ENCODE measurements at regions not wholly inside any gene's neighbourhood (a gene's known extent, or its start where the extent isn't known, plus 50 kb on each side); places are given as distances from the start of the nearest gene placed in this dataset.

- TF ChIP-seq, protein P1, sequence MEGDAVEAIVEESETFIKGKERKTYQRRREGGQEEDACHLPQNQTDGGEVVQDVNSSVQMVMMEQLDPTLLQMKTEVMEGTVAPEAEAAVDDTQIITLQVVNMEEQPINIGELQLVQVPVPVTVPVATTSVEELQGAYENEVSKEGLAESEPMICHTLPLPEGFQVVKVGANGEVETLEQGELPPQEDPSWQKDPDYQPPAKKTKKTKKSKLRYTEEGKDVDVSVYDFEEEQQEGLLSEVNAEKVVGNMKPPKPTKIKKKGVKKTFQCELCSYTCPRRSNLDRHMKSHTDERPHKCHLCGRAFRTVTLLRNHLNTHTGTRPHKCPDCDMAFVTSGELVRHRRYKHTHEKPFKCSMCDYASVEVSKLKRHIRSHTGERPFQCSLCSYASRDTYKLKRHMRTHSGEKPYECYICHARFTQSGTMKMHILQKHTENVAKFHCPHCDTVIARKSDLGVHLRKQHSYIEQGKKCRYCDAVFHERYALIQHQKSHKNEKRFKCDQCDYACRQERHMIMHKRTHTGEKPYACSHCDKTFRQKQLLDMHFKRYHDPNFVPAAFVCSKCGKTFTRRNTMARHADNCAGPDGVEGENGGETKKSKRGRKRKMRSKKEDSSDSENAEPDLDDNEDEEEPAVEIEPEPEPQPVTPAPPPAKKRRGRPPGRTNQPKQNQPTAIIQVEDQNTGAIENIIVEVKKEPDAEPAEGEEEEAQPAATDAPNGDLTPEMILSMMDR (conservative IDR thresholded peaks at IDR 0.05 in 1 of 2, IDR thresholded peaks at IDR 0.05 in 1 of 2; ENCODE audit: extremely low read depth in 1 of 2, insufficient read depth in 1 of 2, low read depth in 1 of 2, low read length in 2 of 2): no peak
- no peak for TF ChIP-seq EZH2 (IDR thresholded peaks at IDR 0.05; ENCODE audit: borderline replicate concordance, low read length)
These were observed 1778.0 kb downstream of the LRRC4C start for GRCh38 chr11:39681428-39681827.
